ENCODE measurements at regions not wholly inside any gene's neighbourhood (a gene's known extent, or its start where the extent isn't known, plus 50 kb on each side); places are given as distances from the start of the nearest gene placed in this dataset.

- Histone ChIP-seq H3K79me1 (ENCODE audit: low read depth in 1 of 2, low read length in 2 of 2) (no peaks in the 10 kb centered on the region), H2BK20ac (ENCODE audit: low read depth, low read length) (no peak overlapping the region), H2AFZ (replicated peaks; ENCODE audit: low read length, poor library complexity) (no peak overlapping the region), H4K5ac (ENCODE audit: low read depth, low read length) (no peak overlapping the region), H3K23ac (ENCODE audit: low read depth, low read length) (no peak overlapping the region), H3K4ac (ENCODE audit: low read depth, low read length) (no peak overlapping the region), H3K36me3 (ENCODE audit: control insufficient read depth, insufficient read depth, low read length) (no peaks in the 10 kb centered on the region), H4K20me1 (ENCODE audit: insufficient read depth, low read length) (no peaks in the 10 kb centered on the region), H3K4me2 (ENCODE audit: low read depth, low read length) (no peak overlapping the region), H3K9me3 (ENCODE audit: control insufficient read depth, insufficient read depth, low read length) (no peaks in the 10 kb centered on the region), H2AK9ac (replicated peaks; ENCODE audit: low read depth, low read length, poor library complexity) (no peak overlapping the region), H3K4me3 (ENCODE audit: insufficient read depth, low read depth, low read length) (no peak overlapping the region), H3K27me3 (ENCODE audit: control insufficient read depth, insufficient read depth, low read length) (peaks cover 19% of the 10 kb centered on the region), H3K27ac (ENCODE audit: insufficient read depth, low read length) (no peak overlapping the region), H3K9me1 (ENCODE audit: insufficient read depth, low read length) (no peaks in the 10 kb centered on the region), H3K4me1 (ENCODE audit: control insufficient read depth, insufficient read depth, low read length) (no peaks in the 10 kb centered on the region), H3K56ac (ENCODE audit: extremely low read depth, insufficient read depth, low read length) (no peak overlapping the region), H2BK5ac (ENCODE audit: low read depth, low read length, poor library complexity, severe bottlenecking) (no peak overlapping the region), H2AK5ac (ENCODE audit: low read depth, low read length) (no peak overlapping the region), H4K8ac (ENCODE audit: low read depth in 2 of 2, low read length in 2 of 2) (no peak overlapping the region), H4K91ac (ENCODE audit: insufficient read depth, low read depth, low read length) (no peak overlapping the region), H3K14ac (replicated peaks; ENCODE audit: low read depth, low read length) (no peak overlapping the region), H3K9ac (ENCODE audit: low read depth, low read length) (no peak overlapping the region), H2BK15ac (ENCODE audit: low read depth, low read length) (no peak overlapping the region), H2BK120ac (ENCODE audit: low read depth, low read length) (no peak overlapping the region), H3K18ac (ENCODE audit: low read depth, low read length) (no peak overlapping the region)
- DNase-seq (no peak), ATAC-seq (ENCODE audit: low read depth) (no peak)
- POLR2A ChIA-PET (ENCODE audit: unreplicated experiment): no interaction called here
- CTCF ChIA-PET: no interaction called here
- in situ Hi-C loops (cut with MboI; ENCODE audit: low sequenced_read_pairs): no loop called here
- 87% methylated on average over 3 of the region's 10 CpGs; no CpG with 5 or more reads in 1 of the 2 experiments for WGBS, 2 experiments (ENCODE audit: extremely low coverage in 2 of 2, insufficient read length in 1 of 2)
- intact Hi-C loops (cut with micrococcal nuclease): no loop called here
- TF ChIP-seq SMC3 (IDR thresholded peaks at IDR 0.05; ENCODE audit: low read depth, low read length): no peak
- TF ChIP-seq FOS (IDR thresholded peaks at IDR 0.05; ENCODE audit: low read depth, low read length): no peak
- no peak for TF ChIP-seq BHLHE40 (IDR thresholded peaks at IDR 0.05; ENCODE audit: low read depth, low read length)
- no peak for TF ChIP-seq MAZ (IDR thresholded peaks at IDR 0.05; ENCODE audit: borderline replicate concordance, low read depth, low read length)
- no peak for TF ChIP-seq CEBPB (IDR thresholded peaks at IDR 0.05; ENCODE audit: low read depth, low read length)
- dilution Hi-C loops (cut with HindIII; ENCODE audit: low sequenced_read_pairs, unreplicated experiment): no loop called here
- BruUV-seq (replicated peaks): no TSS peak
Observed at GRCh38 chr3:194989241-194989640, 281.7 kb downstream of the XXYLT1 start.

Measured in IMR-90 (cell line).